MM.1S (cell line): ENCODE measurements at regions not wholly inside any gene's neighbourhood (a gene's known extent, or its start where the extent isn't known, plus 50 kb on each side); places are given as distances from the start of the nearest gene placed in this dataset.

Experiments used
- DNase-seq: peaks from one replicate; pipeline ENCODE4 v3.0.0-alpha.2; 2015
- H2AFZ ChIP-seq: fragments of 300-600 bp; sonication (generic); 2 replicates; pipeline ENCODE4 v1.6.0; 2016; ENCODE audit warnings: antibody characterized with exemption, low read length
- H3F3A ChIP-seq: fragments of 300-600 bp; sonication (generic); 2 replicates; pipeline ENCODE4 v1.6.1; 2016; ENCODE audit warnings: mild to moderate bottlenecking, antibody characterized with exemption, low read length, moderate library complexity, mixed read lengths; ENCODE audit not compliant: insufficient read depth
- H3K27ac ChIP-seq: fragments of 300-600 bp; sonication (generic); 2 replicates; pipeline ENCODE4 v1.5.1; 2016; ENCODE audit warnings: mild to moderate bottlenecking, low read length
- H3K27me3 ChIP-seq: fragments of 300-600 bp; sonication (generic); replicated peaks from 2 replicates; pipeline ENCODE4 v1.6.0; 2016; ENCODE audit warnings: low read length; ENCODE audit not compliant: insufficient read depth
- H3K36me3 ChIP-seq: fragments of 300-600 bp; sonication (generic); replicated peaks from 2 replicates; pipeline ENCODE4 v1.6.1; 2016; ENCODE audit warnings: mild to moderate bottlenecking, low read length, mixed read lengths; ENCODE audit not compliant: insufficient read depth
- H3K4me1 ChIP-seq: fragments of 300-600 bp; sonication (generic); 2 replicates; pipeline ENCODE4 v1.6.1; 2016; ENCODE audit warnings: low read length, mixed read lengths
- H3K4me2 ChIP-seq: fragments of 300-600 bp; sonication (generic); 2 replicates; pipeline ENCODE4 v1.6.0; 2016; ENCODE audit warnings: low read depth, low read length
- H3K4me3 ChIP-seq: fragments of 300-600 bp; sonication (generic); 2 replicates; pipeline ENCODE4 v1.5.1; 2016; ENCODE audit warnings: low read length, mixed read lengths
- H3K79me2 ChIP-seq: fragments of 300-600 bp; sonication (generic); 2 replicates; pipeline ENCODE4 v1.6.1; 2016; ENCODE audit warnings: mixed run types, low read length, mixed read lengths
- H3K9ac ChIP-seq: fragments of 300-600 bp; sonication (generic); 2 replicates; pipeline ENCODE4 v1.6.1; 2016; ENCODE audit warnings: low read length, mixed read lengths
- H3K9me2 ChIP-seq: fragments of 300-600 bp; sonication (generic); replicated peaks from 2 replicates; pipeline ENCODE4 v1.6.1; 2016; ENCODE audit warnings: mild to moderate bottlenecking, low read length, mixed read lengths; ENCODE audit not compliant: insufficient read depth
- H3K9me3 ChIP-seq: fragments of 300-600 bp; sonication (generic); replicated peaks from 2 replicates; pipeline ENCODE4 v1.6.1; 2016; ENCODE audit warnings: mild to moderate bottlenecking, low read length, mixed read lengths; ENCODE audit not compliant: insufficient read depth
- H4K20me1 ChIP-seq: fragments of 300-600 bp; sonication (generic); 2 replicates; pipeline ENCODE4 v1.6.1; 2016; ENCODE audit warnings: mild to moderate bottlenecking, low read length, moderate library complexity, mixed read lengths; ENCODE audit not compliant: insufficient read depth
- EZH2 ChIP-seq: fragments of 300-600 bp; sonication (generic); optimal IDR thresholded peaks from 2 replicates; pipeline ENCODE3; 2017; ENCODE audit warnings: low read depth, mild to moderate bottlenecking, antibody characterized with exemption, low read length, mixed read lengths
- EZH2phosphoT487 ChIP-seq: fragments of 300-600 bp; sonication (generic); IDR thresholded peaks from 2 replicates; pipeline ENCODE4 v1.6.1; 2018; ENCODE audit warnings: antibody characterized with exemption, low read length
- TF ChIP-seq, protein P1 (sequence below): fragments of 300-600 bp; sonication (generic); IDR thresholded peaks from 2 replicates; pipeline ENCODE4 v1.5.1; 2016; ENCODE audit warnings: antibody characterized with exemption, low read length, mixed read lengths

- no peaks in the 10 kb centered on the region for H3K27me3 ChIP-seq
- DNase-seq, result no peak
- H3K9me3 ChIP-seq, result no peaks in the 10 kb centered on the region
- no peaks in the 10 kb centered on the region for H4K20me1 ChIP-seq
- H3K4me1 ChIP-seq, result peaks cover 26% of the 10 kb centered on the region
- no peak overlapping the region for H3K9ac ChIP-seq
- H2AFZ ChIP-seq, result no peak overlapping the region
- H3K9me2 ChIP-seq, result no peaks in the 10 kb centered on the region
- no peak overlapping the region for H3K27ac ChIP-seq
- no peaks in the 10 kb centered on the region for H3K36me3 ChIP-seq
- H3K79me2 ChIP-seq, result peaks cover 29% of the 10 kb centered on the region
- TF ChIP-seq, protein P1, sequence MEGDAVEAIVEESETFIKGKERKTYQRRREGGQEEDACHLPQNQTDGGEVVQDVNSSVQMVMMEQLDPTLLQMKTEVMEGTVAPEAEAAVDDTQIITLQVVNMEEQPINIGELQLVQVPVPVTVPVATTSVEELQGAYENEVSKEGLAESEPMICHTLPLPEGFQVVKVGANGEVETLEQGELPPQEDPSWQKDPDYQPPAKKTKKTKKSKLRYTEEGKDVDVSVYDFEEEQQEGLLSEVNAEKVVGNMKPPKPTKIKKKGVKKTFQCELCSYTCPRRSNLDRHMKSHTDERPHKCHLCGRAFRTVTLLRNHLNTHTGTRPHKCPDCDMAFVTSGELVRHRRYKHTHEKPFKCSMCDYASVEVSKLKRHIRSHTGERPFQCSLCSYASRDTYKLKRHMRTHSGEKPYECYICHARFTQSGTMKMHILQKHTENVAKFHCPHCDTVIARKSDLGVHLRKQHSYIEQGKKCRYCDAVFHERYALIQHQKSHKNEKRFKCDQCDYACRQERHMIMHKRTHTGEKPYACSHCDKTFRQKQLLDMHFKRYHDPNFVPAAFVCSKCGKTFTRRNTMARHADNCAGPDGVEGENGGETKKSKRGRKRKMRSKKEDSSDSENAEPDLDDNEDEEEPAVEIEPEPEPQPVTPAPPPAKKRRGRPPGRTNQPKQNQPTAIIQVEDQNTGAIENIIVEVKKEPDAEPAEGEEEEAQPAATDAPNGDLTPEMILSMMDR, result no peak
- no peak for TF ChIP-seq EZH2
- no peak for TF ChIP-seq EZH2phosphoT487
- no peak overlapping the region for H3K4me2 ChIP-seq
- peaks cover 12% of the 10 kb centered on the region for H3F3A ChIP-seq
- H3K4me3 ChIP-seq, result no peak overlapping the region
Observed at GRCh38 chr9:91158286-91158685, 203.4 kb downstream of the AUH start.

DNA sequence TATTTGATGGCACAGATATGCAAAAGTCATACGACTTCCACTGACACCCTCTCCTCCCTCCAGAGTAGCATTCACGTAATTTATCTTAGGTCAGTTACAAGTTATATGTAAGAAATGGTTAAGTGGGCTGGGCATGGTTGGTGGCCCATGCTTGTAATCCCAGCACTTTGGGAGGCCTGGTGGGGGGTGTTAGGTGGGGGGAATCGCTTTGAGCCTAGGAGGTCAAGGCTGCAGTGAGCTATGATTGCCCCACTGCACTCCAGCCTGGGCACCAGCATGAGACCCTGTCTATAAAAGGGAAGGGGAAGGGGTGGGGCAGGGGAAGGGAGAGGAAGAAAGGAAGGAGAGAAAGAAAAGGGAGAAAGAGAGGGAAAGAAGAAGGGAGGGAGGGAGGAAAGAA, 202.8 kb downstream of the AUH start:
- H3K36me3 ChIP-seq, result no peaks in the 10 kb centered on the region
- no peaks in the 10 kb centered on the region for H3K27me3 ChIP-seq
- peaks cover 32% of the 10 kb centered on the region for H3K4me1 ChIP-seq
- TF ChIP-seq, protein P1, result no peak
- TF ChIP-seq EZH2 (no peak), EZH2phosphoT487 (no peak)
- H2AFZ ChIP-seq, result no peak overlapping the region
- H3K9ac ChIP-seq, result no peak overlapping the region
- peaks cover 29% of the 10 kb centered on the region for H3K79me2 ChIP-seq
- H3K27ac ChIP-seq, result no peak overlapping the region
- H3K4me2 ChIP-seq, result no peak overlapping the region
- no peak for DNase-seq
- H3F3A ChIP-seq, result peaks cover 19% of the 10 kb centered on the region
- no peaks in the 10 kb centered on the region for H3K9me2 ChIP-seq
- no peaks in the 10 kb centered on the region for H3K9me3 ChIP-seq
- no peak overlapping the region for H3K4me3 ChIP-seq
- no peaks in the 10 kb centered on the region for H4K20me1 ChIP-seq

DNA sequence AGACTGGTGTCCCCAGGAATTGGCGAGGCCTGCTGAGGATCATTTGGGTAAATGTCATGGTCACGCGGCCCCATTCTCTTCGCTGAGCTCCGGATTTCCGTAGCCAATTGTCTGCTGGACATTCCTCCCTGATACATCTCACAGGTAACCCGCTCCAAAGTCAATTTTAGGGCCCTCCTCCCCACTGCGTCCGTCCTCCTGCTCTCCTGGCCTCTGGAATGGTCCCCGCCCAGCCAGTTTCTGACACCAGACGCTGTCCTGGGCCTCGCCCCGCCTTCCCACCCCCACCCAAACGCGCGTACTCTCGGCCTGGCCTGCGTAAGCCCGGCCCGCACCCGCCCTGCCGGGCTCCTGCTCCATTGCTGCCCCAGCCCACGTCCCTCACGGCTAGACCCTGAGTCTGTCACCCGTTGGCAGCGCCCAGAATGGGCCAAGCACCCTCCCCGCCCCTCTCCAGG, 202.0 kb downstream of the AUH start:
- no peak overlapping the region for H3K4me2 ChIP-seq
- no peak overlapping the region for H3K27ac ChIP-seq
- H3K4me3 ChIP-seq, result no peak overlapping the region
- H4K20me1 ChIP-seq, result no peaks in the 10 kb centered on the region
- peaks cover 40% of the 10 kb centered on the region for H3K4me1 ChIP-seq
- DNase-seq, result no peak
- no peaks in the 10 kb centered on the region for H3K27me3 ChIP-seq
- H3K79me2 ChIP-seq, result peaks cover 29% of the 10 kb centered on the region
- H3K9me3 ChIP-seq, result no peaks in the 10 kb centered on the region
- no peaks in the 10 kb centered on the region for H3K9me2 ChIP-seq
- no peak overlapping the region for H2AFZ ChIP-seq
- H3K36me3 ChIP-seq, result no peaks in the 10 kb centered on the region
- TF ChIP-seq EZH2 (no peak), EZH2phosphoT487 (no peak)
- TF ChIP-seq, protein P1, result no peak
- peaks cover 25% of the 10 kb centered on the region for H3F3A ChIP-seq
- H3K9ac ChIP-seq, result no peak overlapping the region
